GM18907 (cell line): ENCODE measurements at regions not wholly inside any gene's neighbourhood (a gene's known extent, or its start where the extent isn't known, plus 50 kb on each side); places are given as distances from the start of the nearest gene placed in this dataset.

ENCODE experiments used
- ATAC-seq: cut with Tn5 transposase; IDR thresholded peaks from one replicate; pipeline ENCODE4 v1.9.1; 2021; ENCODE audit warnings: mild to moderate bottlenecking, moderate library complexity; ENCODE audit not compliant: unreplicated experiment

DNA sequence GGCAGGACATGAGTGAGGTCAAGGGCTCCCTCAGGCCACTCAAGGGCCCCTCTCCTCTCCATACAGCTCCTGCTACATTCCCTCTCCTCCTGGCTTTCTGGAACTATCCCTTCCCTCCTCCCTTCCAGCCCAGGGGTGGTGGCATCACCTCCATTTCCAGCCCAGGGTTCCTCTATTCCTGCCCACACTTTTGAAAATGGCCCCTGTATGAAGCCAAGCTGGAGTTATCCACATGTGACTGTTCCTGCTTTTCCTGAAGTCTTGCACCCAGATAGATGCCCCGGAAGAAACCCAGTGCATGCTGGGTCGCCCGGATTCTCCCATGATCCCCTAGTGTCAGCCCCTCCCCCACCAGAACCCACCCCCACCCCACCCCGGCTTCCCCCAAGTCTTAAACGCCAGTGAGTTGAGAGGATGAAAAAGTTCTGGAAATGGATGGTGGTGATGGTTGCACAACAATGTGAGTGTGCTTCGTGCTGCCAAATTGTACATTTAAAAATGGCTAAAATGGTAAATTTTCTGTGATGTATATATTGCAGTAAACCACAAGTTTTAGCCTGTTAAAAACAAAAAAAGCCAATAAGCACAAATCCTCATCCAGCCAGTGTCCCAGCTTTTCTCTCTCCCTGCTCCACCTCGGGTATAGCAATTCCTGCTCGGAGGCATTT is 136.9 kb downstream of the SCARB1 start:
- no peak for ATAC-seq

GRCh38 chr12:124725597-124726237 is 137.9 kb downstream of the SCARB1 start:
- no peak for ATAC-seq

DNA sequence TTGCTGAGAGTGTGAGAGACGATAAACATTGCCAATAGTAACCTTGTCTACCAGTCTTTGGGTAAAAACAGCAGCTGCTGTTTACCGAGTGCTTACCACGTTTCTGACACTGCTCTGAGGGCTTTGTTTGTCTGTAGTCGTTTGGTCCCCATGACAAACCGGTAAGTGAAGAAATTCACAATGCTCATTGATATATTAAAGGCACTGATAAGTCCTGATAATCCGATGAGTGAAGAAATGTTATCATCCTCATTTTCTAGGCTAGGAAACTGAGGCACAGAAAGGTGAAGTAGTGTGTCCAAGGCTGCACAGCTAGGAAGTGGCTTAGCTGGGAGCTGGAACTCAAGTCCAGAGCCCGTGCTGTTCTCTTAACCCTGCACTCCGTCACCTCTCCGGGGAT is 138.6 kb downstream of the SCARB1 start:
- ATAC-seq, result no peak

DNA sequence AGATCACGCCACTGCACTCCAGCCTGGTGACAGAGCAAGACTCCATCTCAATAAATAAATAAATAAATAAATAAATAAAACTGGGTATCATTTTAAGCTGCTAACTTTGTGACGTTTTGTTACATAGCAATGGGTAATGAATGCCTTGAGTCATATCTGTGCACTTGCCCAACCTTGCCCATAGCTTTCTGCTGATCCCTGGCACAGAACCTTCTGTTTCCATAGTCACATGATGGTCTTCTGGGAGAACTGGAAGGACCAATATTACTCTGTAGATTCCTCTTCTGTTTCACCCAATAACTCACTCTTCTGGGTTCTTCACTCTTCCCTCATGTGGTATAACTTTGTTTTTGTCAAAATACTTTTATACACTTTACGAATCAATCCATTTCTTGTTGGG is 140.8 kb downstream of the SCARB1 start:
- ATAC-seq, result no peak

DNA sequence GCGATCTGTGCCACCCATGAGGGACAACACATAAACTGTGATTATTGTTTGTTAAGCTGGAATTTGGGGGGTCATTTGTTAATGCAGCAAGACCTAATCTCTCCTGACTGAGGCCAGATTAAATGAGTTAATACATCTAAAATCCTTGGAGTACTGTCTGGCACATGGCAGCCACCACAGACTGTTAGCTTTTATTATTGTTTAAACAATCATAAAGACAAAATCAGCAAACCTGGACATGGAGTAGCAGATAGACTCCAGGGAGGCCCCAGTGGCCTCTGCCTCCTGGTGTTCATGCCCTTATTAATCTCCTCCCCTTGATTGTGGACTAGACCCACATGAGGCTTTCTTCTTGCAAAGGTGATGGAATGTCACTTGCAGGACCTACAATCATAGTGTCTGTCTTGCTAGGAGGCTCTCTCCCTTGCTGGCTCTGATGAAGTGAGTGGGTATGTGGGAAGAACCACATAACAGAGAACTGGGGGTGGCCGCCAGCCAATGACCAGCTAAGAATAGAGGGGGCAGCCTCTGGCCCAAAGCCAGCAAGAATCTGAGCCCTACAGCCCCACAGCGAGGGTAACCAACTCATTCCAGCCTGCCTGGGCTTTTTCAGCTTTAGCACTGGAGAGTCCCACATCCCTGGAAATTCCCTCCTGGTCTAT is 142.0 kb downstream of the SCARB1 start:
- no peak for ATAC-seq

DNA sequence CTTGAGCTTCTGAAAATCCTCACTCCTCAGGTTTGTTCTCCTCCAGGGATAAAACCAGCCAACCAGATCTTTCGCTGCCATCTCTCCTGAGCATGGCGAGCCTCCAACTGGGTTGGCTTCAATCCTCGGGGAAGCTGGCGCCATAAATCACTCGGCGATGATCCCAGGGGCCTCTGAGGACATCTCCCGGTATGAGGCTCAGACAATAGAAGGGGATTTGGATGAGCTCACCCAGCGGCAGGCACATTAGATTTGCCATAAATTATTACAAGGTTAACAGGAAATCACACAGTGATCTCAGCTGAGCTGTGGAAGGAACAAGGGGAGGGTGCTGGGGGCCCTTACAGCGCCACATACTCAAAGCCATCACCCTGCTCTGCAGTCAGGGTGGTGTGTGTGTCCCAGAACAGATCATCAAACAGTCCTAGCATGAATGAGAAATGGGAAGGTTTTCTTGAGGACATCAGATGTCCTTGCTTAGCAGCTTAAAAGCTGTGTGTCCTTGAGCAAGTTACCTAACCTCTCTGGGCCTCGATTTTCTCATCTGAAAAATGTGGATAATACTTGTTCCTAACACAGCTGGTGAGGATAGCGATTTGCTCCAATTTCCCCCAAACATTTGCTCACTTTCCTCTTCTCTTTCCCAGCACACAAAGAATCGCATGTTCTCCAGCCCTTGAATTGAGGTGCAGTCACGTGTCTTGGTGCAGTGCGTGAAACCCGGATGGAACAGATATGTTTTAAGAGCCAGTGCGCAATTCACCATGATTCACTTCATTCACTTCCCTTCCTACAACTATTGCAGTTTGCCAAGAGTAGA is 142.8 kb downstream of the SCARB1 start:
- no peak for ATAC-seq

DNA sequence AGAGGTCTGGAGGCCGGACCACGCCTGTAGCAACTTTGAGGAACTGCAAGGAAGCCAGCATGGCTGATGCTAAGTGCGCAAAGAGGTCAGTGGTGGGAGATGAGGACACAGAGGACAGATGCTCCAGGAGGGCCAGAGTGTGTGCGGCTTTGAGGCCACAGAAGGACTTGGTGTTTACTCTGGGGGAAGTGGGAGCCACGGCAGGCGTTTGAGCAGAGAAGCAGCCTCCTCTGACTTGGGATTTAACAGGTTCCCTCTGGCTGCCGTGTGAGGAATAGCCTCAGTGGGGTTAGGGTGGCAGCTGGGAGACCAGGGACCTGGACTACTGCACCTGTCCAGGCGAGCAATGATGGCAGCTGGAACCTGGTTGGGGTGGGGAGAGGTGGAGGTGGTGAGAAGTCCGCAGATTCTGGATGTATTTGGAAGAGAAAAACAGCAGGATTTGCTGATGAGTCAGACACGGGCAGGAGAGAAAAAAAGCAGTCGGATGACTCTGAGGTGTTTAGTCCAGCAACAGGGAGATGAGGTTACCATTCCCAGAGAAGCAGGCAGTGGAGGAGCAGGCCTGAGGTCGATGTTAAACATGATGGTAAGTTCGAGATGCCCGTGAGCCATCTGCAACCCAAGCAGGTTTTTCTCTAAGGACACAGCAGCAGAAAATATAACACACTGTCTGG is 143.5 kb downstream of the SCARB1 start:
- ATAC-seq, result no peak

GRCh38 chr12:124719231-124719630 is 144.4 kb downstream of the SCARB1 start:
- ATAC-seq, result no peak

GRCh38 chr12:124718458-124718857 is 145.2 kb downstream of the SCARB1 start:
- no peak for ATAC-seq

GRCh38 chr12:124718036-124718435 is 145.6 kb downstream of the SCARB1 start:
- no peak for ATAC-seq

DNA sequence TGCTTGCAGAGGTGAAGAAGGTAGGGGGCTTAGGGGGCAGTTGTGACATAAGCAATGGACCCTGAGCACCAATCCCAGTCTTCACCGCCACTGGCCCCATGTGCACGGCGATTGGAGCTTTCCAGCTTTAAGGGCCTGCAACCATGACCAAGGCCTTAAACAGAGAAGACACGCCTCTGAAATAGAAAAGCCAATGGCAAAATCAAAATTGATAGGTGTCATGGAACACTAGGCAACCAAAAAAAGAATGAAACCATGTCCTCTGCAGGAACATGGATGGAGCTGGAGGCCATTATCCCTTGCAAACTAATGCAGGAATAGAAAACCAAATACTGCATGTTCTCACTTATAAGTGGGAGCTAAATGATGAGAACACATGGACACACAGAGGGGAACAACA is 146.3 kb downstream of the SCARB1 start:
- ATAC-seq, result no peak

GRCh38 chr12:124716208-124717130 is 147.2 kb downstream of the SCARB1 start:
- ATAC-seq, result no peak

DNA sequence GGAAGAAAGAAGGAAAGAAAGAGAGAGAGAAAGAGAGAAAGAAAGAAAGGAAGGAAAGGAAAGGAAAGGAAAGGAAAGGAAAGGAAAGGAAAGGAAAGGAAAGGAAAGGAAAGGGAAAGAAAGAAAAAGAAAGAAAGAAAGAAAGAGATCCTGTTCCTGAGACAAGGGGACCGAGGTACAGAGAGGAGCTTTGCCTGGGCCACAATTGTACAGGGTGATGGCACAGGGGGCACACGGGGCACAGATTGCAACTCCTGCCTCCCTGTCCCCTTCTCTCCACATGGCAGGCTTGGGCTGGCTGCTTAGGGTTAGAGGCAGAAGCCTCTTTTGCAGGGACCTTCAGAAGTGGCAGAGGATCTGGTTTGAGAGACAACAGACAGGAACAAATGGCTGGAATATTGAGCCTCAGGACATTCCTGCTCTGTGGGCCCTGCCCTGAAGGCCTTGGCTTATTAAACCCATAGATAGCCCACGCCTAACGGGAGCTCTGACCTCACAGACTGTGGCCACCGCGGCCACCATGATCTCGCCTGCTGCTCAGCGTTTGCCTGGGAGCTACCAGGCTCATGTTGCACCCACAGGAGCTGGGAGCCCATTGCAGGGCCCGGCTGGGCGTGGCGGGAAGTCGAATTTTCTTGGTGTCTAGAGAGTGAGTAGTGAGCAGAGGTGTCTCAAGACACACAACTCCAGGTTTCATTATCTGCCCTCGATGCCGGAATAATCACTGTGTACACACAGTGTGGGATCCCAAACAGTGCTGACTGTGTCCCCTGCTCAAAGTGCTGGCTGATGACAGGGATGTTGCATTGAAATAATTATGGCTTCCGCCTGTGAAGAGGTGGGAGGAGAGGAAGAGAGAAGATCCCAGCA is 147.9 kb upstream of the NCOR2 start:
- no peak for ATAC-seq

GRCh38 chr12:124713436-124714082 is 146.1 kb upstream of the NCOR2 start:
- ATAC-seq, result peak; percentile 77

GRCh38 chr12:124713041-124713435 is 145.6 kb upstream of the NCOR2 start:
- ATAC-seq, result peak; percentile 30

GRCh38 chr12:124711344-124711743 is 143.9 kb upstream of the NCOR2 start:
- no peak for ATAC-seq

- no peak for ATAC-seq
Measured at GRCh38 chr12:124709722-124710687, 142.6 kb upstream of the NCOR2 start.
